Tibial artery (tissue), 4 donors: ENCODE measurements at regions not wholly inside any gene's neighbourhood (a gene's known extent, or its start where the extent isn't known, plus 50 kb on each side); places are given as distances from the start of the nearest gene placed in this dataset.
A peak's percentile ranks its signal among the peaks of the same experiment; 100 is the strongest.

ENCODE experiments used
- DNase-seq, 2 donors: peaks; one replicate each; pipeline ENCODE4 v3.0.0-alpha.2; 2019
- H3K27ac ChIP-seq, 2 donors: fragments of 200-600 bp; sonication (generic) in 1 of 2; 1 replicate in 1 of 2; 2 replicates in 1 of 2; pipeline ENCODE4 v1.5.1; 2018 to 2019; ENCODE audit warnings: mild to moderate bottlenecking in 1 of 2
- H3K27me3 ChIP-seq, 2 donors: fragments of 200-600 bp; sonication (generic) in 1 of 2; one replicate each; pipeline versions ENCODE4 v1.5.1 to v1.6.0; 2016 to 2019
- H3K36me3 ChIP-seq, 3 donors: fragments of 200-600 bp; sonication (generic) in 2 of 3; one replicate each; pipeline ENCODE4 v1.5.1; 2016 to 2019; ENCODE audit warnings: mild to moderate bottlenecking in 2 of 3
- H3K4me1 ChIP-seq, 4 donors: fragments of 200-600 bp; sonication (generic) in 2 of 4; 1 replicate in 3 of 4; 2 replicates in 1 of 4; pipeline ENCODE4 v1.5.1; 2016 to 2019
- H3K4me3 ChIP-seq, 2 donors: fragments of 200-600 bp; sonication (generic) in 1 of 2; 1 replicate in 1 of 2; 2 replicates in 1 of 2; pipeline ENCODE4 v1.5.1; 2018 to 2019; ENCODE audit warnings: mild to moderate bottlenecking in 2 of 2
- H3K9me3 ChIP-seq, 3 donors: fragments of 200-600 bp; sonication (generic) in 1 of 3; one replicate each; pipeline ENCODE4 v1.5.1; 2016 to 2019
- CTCF ChIP-seq, 2 experiments: fragments of 200-600 bp in 1 of 2; fragments of 450-650 bp in 1 of 2; IDR thresholded peaks; one replicate each; pipeline ENCODE4 v1.5.1; 2017 to 2019; ENCODE audit warnings: antibody characterized with exemption in 2 of 2, mild to moderate bottlenecking in 1 of 2, moderate library complexity in 1 of 2
- intact Hi-C: fragments of 100-400 bp; cut with DNase I; formaldehyde crosslinking; loops from one replicate; pipeline ENCODE4 v1.15.0; 2023; ENCODE audit warnings: low total_unique reads

GRCh38 chr16:11447836-11448235, 102.6 kb downstream of the RMI2 start:
- Histone ChIP-seq H3K27ac (no peak overlapping the region), H3K9me3 (no peaks in the 10 kb centered on the region), H3K36me3 (no peaks in the 10 kb centered on the region), H3K4me3 (no peak overlapping the region), H3K4me1 (peaks cover 0 to 7% (median 3%) of the 10 kb centered on the region in 4 donors), H3K27me3 (no peaks in the 10 kb centered on the region)
- intact Hi-C loops = no loop called here
- DNase-seq = no peak
- no peak for TF ChIP-seq CTCF (IDR thresholded peaks at IDR 0.05)

DNA sequence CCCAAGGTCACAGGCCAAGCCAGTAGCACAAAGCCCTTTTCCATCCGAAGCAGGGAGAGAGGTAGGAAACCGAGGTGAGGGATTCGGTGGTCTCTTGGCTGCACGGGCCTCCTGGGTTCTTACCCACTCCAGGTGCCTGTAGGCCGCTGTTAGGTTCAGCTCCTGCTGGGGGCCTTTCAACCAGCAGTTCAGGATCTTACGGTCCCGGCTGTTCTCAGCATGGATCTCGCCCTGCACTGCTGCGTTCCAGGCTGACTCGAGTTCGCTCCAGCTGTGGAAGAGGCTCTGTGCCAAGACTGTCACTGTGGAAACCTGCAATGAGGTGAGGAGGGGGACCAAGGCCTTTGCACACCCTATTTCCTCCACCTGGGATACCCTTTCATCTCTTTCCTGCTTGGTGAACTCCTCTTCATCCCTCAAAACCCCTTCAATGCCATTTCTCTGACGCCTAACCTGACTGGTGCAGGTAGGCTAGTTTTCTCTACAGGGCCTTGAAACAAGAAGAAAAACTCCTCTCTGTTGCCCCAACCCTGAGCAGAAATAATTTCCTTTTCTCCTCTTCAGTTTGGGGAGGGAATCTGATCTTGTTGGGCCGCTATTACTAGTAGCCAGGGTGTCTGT, 103.6 kb downstream of the RMI2 start:
- Histone ChIP-seq H3K4me3 (no peak overlapping the region), H3K27me3 (no peaks in the 10 kb centered on the region), H3K36me3 (no peaks in the 10 kb centered on the region), H3K9me3 (no peaks in the 10 kb centered on the region), H3K27ac (no peak overlapping the region), H3K4me1 (peaks cover 0 to 15% (median 4%) of the 10 kb centered on the region in 4 donors)
- intact Hi-C loops = no loop called here
- no peak for DNase-seq
- TF ChIP-seq CTCF (IDR thresholded peaks at IDR 0.05) = no peak

- intact Hi-C loops = no loop called here
- no peak for DNase-seq
- no peaks in the 10 kb centered on the region for H3K9me3 ChIP-seq
- no peaks in the 10 kb centered on the region for H3K36me3 ChIP-seq
- TF ChIP-seq CTCF (IDR thresholded peaks at IDR 0.05) = no peak
- H3K4me1 ChIP-seq = peaks cover 0 to 15% (median 4%) of the 10 kb centered on the region in 4 donors
- no peaks in the 10 kb centered on the region for H3K27me3 ChIP-seq
- H3K4me3 ChIP-seq = no peak overlapping the region
- no peak overlapping the region for H3K27ac ChIP-seq
These were observed 104.5 kb downstream of the RMI2 start for GRCh38 chr16:11449716-11450115.

- no peak for DNase-seq
- Histone ChIP-seq H3K27ac (no peak overlapping the region), H3K27me3 (no peaks in the 10 kb centered on the region), H3K4me3 (no peak overlapping the region), H3K9me3 (no peaks in the 10 kb centered on the region), H3K4me1 (peaks cover 0 to 15% (median 4%) of the 10 kb centered on the region in 4 donors), H3K36me3 (no peaks in the 10 kb centered on the region)
- intact Hi-C loops = no loop called here
- no peak for TF ChIP-seq CTCF (IDR thresholded peaks at IDR 0.05)
These were observed 104.9 kb downstream of the RMI2 start for GRCh38 chr16:11450136-11450535.

DNA sequence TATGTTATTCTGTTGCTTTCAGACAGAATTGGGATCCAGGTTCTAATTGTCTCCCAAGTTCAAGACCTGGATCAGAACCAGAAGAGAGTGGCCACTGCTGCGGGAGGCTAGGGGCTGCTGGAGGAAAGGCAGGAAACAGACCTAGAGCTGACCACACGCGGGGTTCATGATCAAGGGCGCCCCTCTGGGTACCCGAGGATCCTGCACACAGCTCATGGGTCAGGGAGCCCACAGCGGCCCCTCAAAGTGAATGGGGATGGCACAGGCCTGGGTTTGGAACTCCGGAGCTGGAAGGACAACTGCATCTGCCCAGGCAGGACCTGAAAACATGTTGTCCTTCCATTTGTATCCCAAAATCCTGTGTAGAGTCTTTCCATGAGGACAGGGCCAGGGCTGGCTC, 107.0 kb downstream of the RMI2 start:
- H3K4me1 ChIP-seq = peaks cover 0 to 15% (median 4%) of the 10 kb centered on the region in 4 donors
- intact Hi-C loops = no loop called here
- H3K4me3 ChIP-seq = no peak overlapping the region
- H3K27ac ChIP-seq = peak overlapping the region; percentile 68 to 72
- H3K27me3 ChIP-seq = no peaks in the 10 kb centered on the region
- no peak for TF ChIP-seq CTCF (IDR thresholded peaks at IDR 0.05)
- DNase-seq = no peak
- no peaks in the 10 kb centered on the region for H3K36me3 ChIP-seq
- no peaks in the 10 kb centered on the region for H3K9me3 ChIP-seq
